WTC11 (cell line): ENCODE measurements at regions not wholly inside any gene's neighbourhood (a gene's known extent, or its start where the extent isn't known, plus 50 kb on each side); places are given as distances from the start of the nearest gene placed in this dataset.

ENCODE experiments used
- SP1 ChIP-seq: sonication (generic); formaldehyde crosslinking; conservative IDR thresholded peaks from 2 replicates; pipeline ENCODE4 v1.8.1; 2022; ENCODE audit warnings: missing genetic modification reagents
- TF ChIP-seq, protein P1 (sequence below): fragments of 200-600 bp; IDR thresholded peaks from 2 replicates; pipeline ENCODE4 v1.8.0; 2022; ENCODE audit warnings: antibody characterized with exemption
- TF ChIP-seq, protein P2 (sequence below): sonication (generic); formaldehyde crosslinking; IDR thresholded peaks from 2 replicates; pipeline ENCODE4 v1.8.1; 2022; ENCODE audit warnings: low read depth, missing genetic modification reagents, borderline replicate concordance

DNA sequence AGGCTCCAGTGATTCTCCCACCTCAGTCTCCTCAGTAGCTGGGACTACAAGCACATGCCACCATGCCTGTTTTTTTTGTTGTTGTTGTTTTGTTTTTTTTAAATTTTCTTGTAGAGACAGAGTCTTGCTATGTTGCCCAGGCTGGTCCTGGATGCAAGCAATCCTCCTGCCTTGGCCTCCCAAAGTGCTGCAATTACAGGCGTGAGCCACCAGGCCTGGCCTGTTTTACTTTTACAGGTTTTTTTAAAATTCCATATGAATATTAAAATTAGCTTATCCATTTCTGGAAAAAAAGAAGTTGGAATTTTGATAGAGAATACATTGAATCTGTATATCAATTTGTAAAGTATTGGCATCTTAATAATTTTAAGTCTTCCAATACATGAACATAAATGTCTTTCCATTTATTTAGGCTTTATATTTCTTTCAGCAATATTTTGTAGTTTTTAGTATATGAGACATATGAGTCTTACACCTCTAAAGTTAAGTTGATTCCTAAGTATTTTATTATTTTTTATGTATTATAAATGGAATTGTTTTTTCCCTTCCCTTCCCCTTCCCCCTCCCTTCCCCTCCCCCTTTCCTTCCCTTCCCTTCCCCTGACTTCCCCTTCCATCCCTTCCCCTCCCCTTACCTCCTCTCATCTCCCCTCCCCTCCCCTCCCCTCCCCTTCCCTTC is 323.5 kb upstream of the SALL1 start:
- TF ChIP-seq SP1 (CRISPR knock-in tag): no peak
- TF ChIP-seq, protein P1, sequence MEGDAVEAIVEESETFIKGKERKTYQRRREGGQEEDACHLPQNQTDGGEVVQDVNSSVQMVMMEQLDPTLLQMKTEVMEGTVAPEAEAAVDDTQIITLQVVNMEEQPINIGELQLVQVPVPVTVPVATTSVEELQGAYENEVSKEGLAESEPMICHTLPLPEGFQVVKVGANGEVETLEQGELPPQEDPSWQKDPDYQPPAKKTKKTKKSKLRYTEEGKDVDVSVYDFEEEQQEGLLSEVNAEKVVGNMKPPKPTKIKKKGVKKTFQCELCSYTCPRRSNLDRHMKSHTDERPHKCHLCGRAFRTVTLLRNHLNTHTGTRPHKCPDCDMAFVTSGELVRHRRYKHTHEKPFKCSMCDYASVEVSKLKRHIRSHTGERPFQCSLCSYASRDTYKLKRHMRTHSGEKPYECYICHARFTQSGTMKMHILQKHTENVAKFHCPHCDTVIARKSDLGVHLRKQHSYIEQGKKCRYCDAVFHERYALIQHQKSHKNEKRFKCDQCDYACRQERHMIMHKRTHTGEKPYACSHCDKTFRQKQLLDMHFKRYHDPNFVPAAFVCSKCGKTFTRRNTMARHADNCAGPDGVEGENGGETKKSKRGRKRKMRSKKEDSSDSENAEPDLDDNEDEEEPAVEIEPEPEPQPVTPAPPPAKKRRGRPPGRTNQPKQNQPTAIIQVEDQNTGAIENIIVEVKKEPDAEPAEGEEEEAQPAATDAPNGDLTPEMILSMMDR: no peak
- TF ChIP-seq, protein P2, sequence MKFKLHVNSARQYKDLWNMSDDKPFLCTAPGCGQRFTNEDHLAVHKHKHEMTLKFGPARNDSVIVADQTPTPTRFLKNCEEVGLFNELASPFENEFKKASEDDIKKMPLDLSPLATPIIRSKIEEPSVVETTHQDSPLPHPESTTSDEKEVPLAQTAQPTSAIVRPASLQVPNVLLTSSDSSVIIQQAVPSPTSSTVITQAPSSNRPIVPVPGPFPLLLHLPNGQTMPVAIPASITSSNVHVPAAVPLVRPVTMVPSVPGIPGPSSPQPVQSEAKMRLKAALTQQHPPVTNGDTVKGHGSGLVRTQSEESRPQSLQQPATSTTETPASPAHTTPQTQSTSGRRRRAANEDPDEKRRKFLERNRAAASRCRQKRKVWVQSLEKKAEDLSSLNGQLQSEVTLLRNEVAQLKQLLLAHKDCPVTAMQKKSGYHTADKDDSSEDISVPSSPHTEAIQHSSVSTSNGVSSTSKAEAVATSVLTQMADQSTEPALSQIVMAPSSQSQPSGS: no peak
